Progenitor cell of endocrine pancreas (in vitro differentiated cells): ENCODE measurements at regions not wholly inside any gene's neighbourhood (a gene's known extent, or its start where the extent isn't known, plus 50 kb on each side); places are given as distances from the start of the nearest gene placed in this dataset.
A peak's percentile ranks its signal among the peaks of the same experiment; 100 is the strongest.
"Not testable (repeated sequence)": the region's sequence is repeated elsewhere in the genome, so short reads cannot be mapped to it uniquely, and the experiment has no call there.

Experiments
- DNase-seq: peaks from one replicate; pipeline ENCODE4 v3.0.0; 2021; ENCODE audit warnings: low spot score; ENCODE audit not compliant: unreplicated experiment
- H3K27ac Mint-ChIP-seq: 2 replicates; pipeline ENCODE4 v1.8.0; 2021; ENCODE audit warnings: mild to moderate bottlenecking, moderate library complexity, mixed read lengths
- H3K27me3 Mint-ChIP-seq: 2 replicates; pipeline ENCODE4 v1.8.0; 2021; ENCODE audit warnings: mixed read lengths
- H3K36me3 Mint-ChIP-seq: 2 replicates; pipeline ENCODE4 v1.8.0; 2022; ENCODE audit warnings: mixed read lengths; ENCODE audit not compliant: insufficient read depth
- H3K4me1 Mint-ChIP-seq: 2 replicates; pipeline ENCODE4 v1.8.0; 2021; ENCODE audit warnings: low read depth, mixed read lengths
- H3K4me3 Mint-ChIP-seq: 2 replicates; pipeline ENCODE4 v1.8.0; 2021; ENCODE audit warnings: low read depth, mild to moderate bottlenecking, moderate library complexity, mixed read lengths
- H3K9me3 Mint-ChIP-seq: 2 replicates; pipeline ENCODE4 v1.8.0; 2021; ENCODE audit warnings: low read depth, mixed read lengths
- TF ChIP-seq, protein P1 (sequence below): fragments of 200-600 bp; sonication (generic); IDR thresholded peaks from one replicate; pipeline ENCODE4 v1.5.0; 2021; ENCODE audit warnings: antibody characterized with exemption, mild to moderate bottlenecking; ENCODE audit not compliant: unreplicated experiment

DNA sequence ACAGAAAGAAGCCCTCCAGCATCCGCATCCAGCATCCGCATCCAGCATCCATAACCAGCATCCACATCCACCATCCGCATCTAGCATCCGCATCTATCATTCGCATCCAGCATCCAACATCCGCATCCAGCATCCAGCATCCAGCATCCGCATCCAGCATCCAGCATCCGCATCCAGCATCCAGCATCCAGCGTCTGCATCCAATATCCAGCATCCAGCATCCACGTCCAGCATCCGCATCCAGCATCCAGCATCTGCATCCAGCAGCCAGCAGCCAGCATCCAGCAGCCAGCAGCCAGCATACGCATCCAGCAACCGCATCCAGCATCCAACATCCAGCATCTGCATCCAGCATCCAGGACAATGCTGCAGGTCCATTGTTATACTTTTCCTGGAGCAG lies 671.0 kb upstream of the C16orf82 start:
- no peak overlapping the region for H3K4me3 Mint-ChIP-seq
- H3K9me3 Mint-ChIP-seq, result no peaks in the 10 kb centered on the region
- TF ChIP-seq, protein P1, sequence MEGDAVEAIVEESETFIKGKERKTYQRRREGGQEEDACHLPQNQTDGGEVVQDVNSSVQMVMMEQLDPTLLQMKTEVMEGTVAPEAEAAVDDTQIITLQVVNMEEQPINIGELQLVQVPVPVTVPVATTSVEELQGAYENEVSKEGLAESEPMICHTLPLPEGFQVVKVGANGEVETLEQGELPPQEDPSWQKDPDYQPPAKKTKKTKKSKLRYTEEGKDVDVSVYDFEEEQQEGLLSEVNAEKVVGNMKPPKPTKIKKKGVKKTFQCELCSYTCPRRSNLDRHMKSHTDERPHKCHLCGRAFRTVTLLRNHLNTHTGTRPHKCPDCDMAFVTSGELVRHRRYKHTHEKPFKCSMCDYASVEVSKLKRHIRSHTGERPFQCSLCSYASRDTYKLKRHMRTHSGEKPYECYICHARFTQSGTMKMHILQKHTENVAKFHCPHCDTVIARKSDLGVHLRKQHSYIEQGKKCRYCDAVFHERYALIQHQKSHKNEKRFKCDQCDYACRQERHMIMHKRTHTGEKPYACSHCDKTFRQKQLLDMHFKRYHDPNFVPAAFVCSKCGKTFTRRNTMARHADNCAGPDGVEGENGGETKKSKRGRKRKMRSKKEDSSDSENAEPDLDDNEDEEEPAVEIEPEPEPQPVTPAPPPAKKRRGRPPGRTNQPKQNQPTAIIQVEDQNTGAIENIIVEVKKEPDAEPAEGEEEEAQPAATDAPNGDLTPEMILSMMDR, result no peak
- H3K27ac Mint-ChIP-seq, result no peak overlapping the region
- no peaks in the 10 kb centered on the region for H3K4me1 Mint-ChIP-seq
- no peak for DNase-seq
- H3K27me3 Mint-ChIP-seq, result peaks cover 35% of the 10 kb centered on the region
- H3K36me3 Mint-ChIP-seq, result no peaks in the 10 kb centered on the region

DNA sequence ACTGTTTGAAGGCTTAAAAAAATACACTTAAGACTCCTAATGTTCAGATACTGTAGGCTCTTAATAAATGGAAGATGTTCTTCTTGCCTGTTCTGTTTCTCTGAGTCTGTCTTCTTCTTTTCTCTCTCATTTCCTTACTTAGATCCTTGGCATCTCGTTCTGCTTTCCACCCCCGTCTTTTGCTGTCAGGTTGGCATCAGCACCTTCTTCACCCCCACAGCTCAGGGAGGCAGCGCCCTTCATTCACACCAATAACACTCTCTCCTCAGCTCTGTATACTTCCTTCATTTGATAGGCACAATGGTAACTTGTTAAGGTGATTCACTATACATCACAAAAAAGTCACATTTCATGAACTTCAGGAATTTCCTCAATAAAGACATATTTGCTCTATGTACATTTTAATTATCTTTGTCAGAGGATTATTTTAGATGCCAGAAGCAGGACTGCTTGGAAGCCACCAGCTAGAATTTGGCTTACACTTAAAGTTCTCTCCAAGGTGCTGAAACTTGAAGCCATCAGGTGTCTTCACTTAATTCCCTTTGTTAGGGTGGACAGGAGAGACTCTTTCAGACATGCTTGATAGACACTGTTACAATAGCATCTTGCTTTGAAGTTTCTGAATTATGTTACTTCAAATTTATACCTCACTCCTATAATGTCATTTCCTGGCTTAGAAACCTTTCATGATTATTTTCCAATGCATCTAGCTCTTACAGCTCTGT lies 670.1 kb upstream of the C16orf82 start:
- Mint-ChIP-seq H3K27ac (no peak overlapping the region), H3K36me3 (no peaks in the 10 kb centered on the region), H3K4me1 (no peaks in the 10 kb centered on the region), H3K27me3 (peaks cover 37% of the 10 kb centered on the region), H3K4me3 (no peak overlapping the region), H3K9me3 (no peaks in the 10 kb centered on the region)
- TF ChIP-seq, protein P1, result no peak
- no peak for DNase-seq

DNA sequence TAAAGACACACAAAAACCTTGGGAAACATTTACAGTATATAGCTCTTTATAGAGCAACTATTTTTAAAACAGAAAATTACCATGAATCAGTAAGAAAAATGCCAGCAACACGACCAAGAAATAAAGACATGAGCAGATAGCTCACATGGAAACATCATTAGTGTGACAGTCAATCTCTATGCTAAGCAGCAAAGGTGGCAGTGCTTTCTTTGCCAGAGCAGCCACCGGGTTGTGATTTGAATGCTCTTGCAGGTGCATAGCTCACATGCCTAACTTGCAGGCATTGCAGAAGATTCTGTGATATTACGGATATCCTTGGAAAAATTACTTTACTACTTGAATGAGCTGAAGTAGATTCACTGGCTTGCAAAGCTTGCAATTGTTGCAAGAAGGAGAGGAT lies 652.9 kb upstream of the C16orf82 start:
- no peaks in the 10 kb centered on the region for H3K36me3 Mint-ChIP-seq
- H3K27me3 Mint-ChIP-seq, result no peaks in the 10 kb centered on the region
- H3K4me3 Mint-ChIP-seq, result no peak overlapping the region
- H3K9me3 Mint-ChIP-seq, result peaks cover 4% of the 10 kb centered on the region
- no peak overlapping the region for H3K27ac Mint-ChIP-seq
- TF ChIP-seq, protein P1, result no peak
- H3K4me1 Mint-ChIP-seq, result no peaks in the 10 kb centered on the region
- no peak for DNase-seq

DNA sequence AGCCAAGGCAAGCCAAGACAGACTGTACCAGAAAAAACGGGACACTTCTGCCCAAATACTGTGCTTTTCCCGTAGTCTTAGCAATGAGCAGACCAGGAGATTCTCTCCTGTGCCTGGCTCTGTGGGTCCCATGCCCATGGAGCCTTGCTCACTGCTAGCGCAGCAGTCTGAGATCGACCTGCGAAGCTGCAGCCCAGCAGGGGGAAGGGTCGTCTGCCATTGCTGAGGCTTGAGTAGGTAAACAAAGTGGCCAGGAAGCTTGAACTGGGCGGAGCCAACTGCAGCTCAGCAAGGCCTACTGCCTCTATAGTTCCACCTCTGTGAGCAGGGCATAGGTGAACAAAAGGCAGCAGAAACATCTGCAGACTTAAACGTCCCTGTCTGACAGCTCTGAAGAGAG lies 647.3 kb upstream of the C16orf82 start:
- not testable (repeated sequence) for H3K27me3 Mint-ChIP-seq, H3K4me1 Mint-ChIP-seq, H3K27ac Mint-ChIP-seq, H3K36me3 Mint-ChIP-seq, H3K4me3 Mint-ChIP-seq
- peak; percentile 10 for DNase-seq
- H3K9me3 Mint-ChIP-seq, result peaks cover 10% of the 10 kb centered on the region

DNA sequence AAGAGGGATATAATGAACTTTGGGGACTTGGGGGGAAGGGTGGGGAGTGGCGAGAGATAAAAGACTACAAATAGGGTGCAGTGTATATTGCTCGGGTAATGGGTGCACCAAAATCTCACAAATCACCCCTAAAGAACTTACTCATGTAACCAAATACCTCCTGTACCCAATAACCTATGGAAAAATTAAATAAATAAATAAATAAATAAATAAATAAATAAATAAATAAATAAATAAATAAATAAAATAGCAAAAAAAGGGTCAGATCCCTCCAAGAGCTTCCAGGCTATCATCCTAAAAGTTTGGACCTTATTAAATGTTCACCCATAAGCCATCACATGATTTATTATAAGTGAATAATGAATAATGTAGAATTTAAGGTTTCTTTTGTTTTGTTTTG lies 636.1 kb upstream of the C16orf82 start:
- H3K36me3 Mint-ChIP-seq, result no peaks in the 10 kb centered on the region
- no peaks in the 10 kb centered on the region for H3K27me3 Mint-ChIP-seq
- H3K4me3 Mint-ChIP-seq, result no peak overlapping the region
- H3K9me3 Mint-ChIP-seq, result no peaks in the 10 kb centered on the region
- H3K27ac Mint-ChIP-seq, result no peak overlapping the region
- TF ChIP-seq, protein P1, result no peak
- no peak for DNase-seq
- H3K4me1 Mint-ChIP-seq, result no peaks in the 10 kb centered on the region

DNA sequence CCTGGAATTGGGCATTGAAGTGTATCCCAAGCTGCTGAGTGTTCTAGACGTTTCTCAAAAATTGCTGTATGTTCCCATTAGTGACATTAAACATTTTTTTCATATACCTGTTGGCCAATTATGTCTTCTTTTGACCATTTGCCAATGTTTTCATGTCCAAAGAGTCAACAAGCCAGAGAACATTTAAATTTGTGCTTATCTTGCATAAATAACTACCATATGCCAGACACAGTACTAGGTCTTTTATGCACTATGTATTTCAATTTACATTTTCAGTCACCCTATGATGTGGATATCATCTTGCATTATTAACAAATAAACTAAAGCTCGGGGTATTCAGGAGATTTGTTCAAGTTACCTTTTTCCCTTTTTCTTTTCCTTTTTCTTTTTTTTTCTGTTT lies 632.9 kb upstream of the C16orf82 start:
- no peak overlapping the region for H3K27ac Mint-ChIP-seq
- TF ChIP-seq, protein P1, result no peak
- peaks cover 4% of the 10 kb centered on the region for H3K9me3 Mint-ChIP-seq
- no peaks in the 10 kb centered on the region for H3K27me3 Mint-ChIP-seq
- H3K4me3 Mint-ChIP-seq, result no peak overlapping the region
- no peak for DNase-seq
- no peaks in the 10 kb centered on the region for H3K4me1 Mint-ChIP-seq
- no peaks in the 10 kb centered on the region for H3K36me3 Mint-ChIP-seq
